A673 (cell line): ENCODE measurements at regions not wholly inside any gene's neighbourhood (a gene's known extent, or its start where the extent isn't known, plus 50 kb on each side); places are given as distances from the start of the nearest gene placed in this dataset.
A peak's percentile ranks its signal among the peaks of the same experiment; 100 is the strongest.

ENCODE experiments used
- BruUV-seq: library from RNA; stranded (reverse); fragments of 400-500 nt; replicated peaks from 2 replicates; lab custom pipeline; 2021; lab: Mats Ljungman, UMichigan
- CTCF ChIA-PET: fragments of 300-600 bp; sonication (Branson Sonifier 250); formaldehyde crosslinking; loops from one replicate; lab custom pipeline; 2022; ENCODE audit warnings: antibody characterized with exemption; lab: Charles Lee
- POLR2A ChIA-PET: fragments of 300-600 bp; sonication (Branson Sonifier 250); formaldehyde crosslinking; loops from one replicate; lab custom pipeline; 2022; ENCODE audit warnings: antibody characterized with exemption; ENCODE audit not compliant: low non-redundant PET; lab: Charles Lee
- DNase-seq: peaks from one replicate; pipeline ENCODE4 v3.0.0-alpha.2; 2015; ENCODE audit warnings: low spot score
- H3K27ac ChIP-seq: fragments of 200-600 bp; sonication (generic); 2 replicates; pipeline ENCODE4 v1.5.1; 2016; ENCODE audit warnings: mixed run types, low read depth, mild to moderate bottlenecking, mixed read lengths, antibody characterized with exemption, low read length; ENCODE audit not compliant: poor library complexity, severe bottlenecking
- H3K27me3 ChIP-seq: fragments of 200-600 bp; sonication (generic); replicated peaks from 2 replicates; pipeline ENCODE4 v1.6.1; 2017; ENCODE audit warnings: mixed run types, low read depth, mild to moderate bottlenecking, mixed read lengths, antibody characterized with exemption, low read length; ENCODE audit not compliant: insufficient read depth, poor library complexity
- H3K36me3 ChIP-seq: fragments of 200-600 bp; sonication (generic); 2 replicates; pipeline ENCODE4 v1.6.1; 2016; ENCODE audit warnings: mixed run types, mild to moderate bottlenecking, mixed read lengths, antibody characterized with exemption, low read length; ENCODE audit not compliant: insufficient read depth, poor library complexity, severe bottlenecking
- H3K4me1 ChIP-seq: fragments of 200-600 bp; sonication (generic); 2 replicates; pipeline ENCODE4 v1.6.1; 2017; ENCODE audit warnings: mixed run types, mild to moderate bottlenecking, mixed read lengths, antibody characterized with exemption, low read length; ENCODE audit not compliant: insufficient read depth, poor library complexity, severe bottlenecking
- H3K4me3 ChIP-seq: fragments of 200-600 bp; sonication (generic); 2 replicates; pipeline ENCODE4 v1.5.1; 2016; ENCODE audit warnings: low read depth, mixed run types, mild to moderate bottlenecking, mixed read lengths, low read length; ENCODE audit not compliant: poor library complexity, severe bottlenecking
- H3K9me3 ChIP-seq: fragments of 200-600 bp; sonication (generic); 2 replicates; pipeline ENCODE4 v1.6.1; 2016; ENCODE audit warnings: mixed run types, low read depth, mild to moderate bottlenecking, mixed read lengths, antibody characterized with exemption, low read length; ENCODE audit not compliant: poor library complexity, severe bottlenecking
- CTCF ChIP-seq: fragments of 300-800, 200-600 bp; sonication (generic); conservative IDR thresholded peaks from 2 replicates; pipeline ENCODE4 v1.5.1; 2017; ENCODE audit warnings: low read depth, mild to moderate bottlenecking, antibody characterized with exemption, low read length, moderate library complexity, mixed read lengths
- EZH2 ChIP-seq: fragments of 200-600 bp; sonication (generic); IDR thresholded peaks from 2 replicates; pipeline ENCODE4 v1.6.1; 2017; ENCODE audit warnings: borderline replicate concordance, low read depth, mild to moderate bottlenecking, mixed read lengths, antibody characterized with exemption, low read length; ENCODE audit not compliant: poor library complexity, severe bottlenecking
- intact Hi-C: fragments of 100-400 bp; cut with micrococcal nuclease; formaldehyde crosslinking; loops from one replicate; pipeline ENCODE4 v1.10.0; 2022; ENCODE audit not compliant: unreplicated experiment

GRCh38 chr16:85246473-85246872 is 134.2 kb upstream of the CIBAR2 start:
- no peak overlapping the region for H3K27ac ChIP-seq
- intact Hi-C loops = loop anchor here (10.0 kb wide), 2 partner anchors 132 to 378 kb away; partner anchors contain the start of gene CIBAR2

GRCh38 chr16:85246973-85247372 is 134.7 kb upstream of the CIBAR2 start:
- DNase-seq = no peak
- intact Hi-C loops = loop anchor here (10.0 kb wide), 2 partner anchors 132 to 378 kb away; partner anchors contain the start of gene CIBAR2
- ChIA-PET CTCF (interaction anchor here (0.5 to 0.9 kb wide), 5 partner anchors 12 to 238 kb away, joined by 3 to 12 read pairs (median 6); no protein-coding TSS in a partner anchor), POLR2A (no interaction called here)
- H3K36me3 ChIP-seq = no peaks in the 10 kb centered on the region
- H3K9me3 ChIP-seq = no peaks in the 10 kb centered on the region
- no TSS peak for BruUV-seq
- TF ChIP-seq CTCF (no peak), EZH2 (no peak)
- peaks cover 58% of the 10 kb centered on the region for H3K4me1 ChIP-seq
- H3K4me3 ChIP-seq = no peak overlapping the region
- H3K27ac ChIP-seq = peak overlapping the region; percentile 24
- H3K27me3 ChIP-seq = no peaks in the 10 kb centered on the region

More at GRCh38 chr16:85246473-85246872, 134.2 kb upstream of the CIBAR2 start:
- ChIA-PET POLR2A (no interaction called here), CTCF (interaction anchor here (0.5 to 0.9 kb wide), 5 partner anchors 12 to 238 kb away, joined by 3 to 12 read pairs (median 6); no protein-coding TSS in a partner anchor)
- no peak overlapping the region for H3K4me3 ChIP-seq
- H3K9me3 ChIP-seq = no peaks in the 10 kb centered on the region
- TF ChIP-seq CTCF (no peak), EZH2 (no peak)
- H3K4me1 ChIP-seq = peaks cover 58% of the 10 kb centered on the region
- BruUV-seq = no TSS peak
- H3K36me3 ChIP-seq = no peaks in the 10 kb centered on the region
- H3K27me3 ChIP-seq = no peaks in the 10 kb centered on the region
- DNase-seq = peak; percentile 76

GRCh38 chr16:85248342-85248741 is 136.1 kb upstream of the CIBAR2 start:
- Histone ChIP-seq H3K4me3 (no peak overlapping the region), H3K27me3 (no peaks in the 10 kb centered on the region), H3K9me3 (no peaks in the 10 kb centered on the region), H3K27ac (no peak overlapping the region), H3K36me3 (no peaks in the 10 kb centered on the region), H3K4me1 (peaks cover 62% of the 10 kb centered on the region)
- no peak for DNase-seq
- BruUV-seq = no TSS peak
- ChIA-PET CTCF (no interaction called here), POLR2A (no interaction called here)
- intact Hi-C loops = loop anchor here (10.0 kb wide), 2 partner anchors 134 to 376 kb away; partner anchors contain the start of gene CIBAR2
- TF ChIP-seq EZH2 = no peak
- no peak for TF ChIP-seq CTCF
